ENCODE measurements at regions not wholly inside any gene's neighbourhood (a gene's known extent, or its start where the extent isn't known, plus 50 kb on each side); places are given as distances from the start of the nearest gene placed in this dataset.

DNA sequence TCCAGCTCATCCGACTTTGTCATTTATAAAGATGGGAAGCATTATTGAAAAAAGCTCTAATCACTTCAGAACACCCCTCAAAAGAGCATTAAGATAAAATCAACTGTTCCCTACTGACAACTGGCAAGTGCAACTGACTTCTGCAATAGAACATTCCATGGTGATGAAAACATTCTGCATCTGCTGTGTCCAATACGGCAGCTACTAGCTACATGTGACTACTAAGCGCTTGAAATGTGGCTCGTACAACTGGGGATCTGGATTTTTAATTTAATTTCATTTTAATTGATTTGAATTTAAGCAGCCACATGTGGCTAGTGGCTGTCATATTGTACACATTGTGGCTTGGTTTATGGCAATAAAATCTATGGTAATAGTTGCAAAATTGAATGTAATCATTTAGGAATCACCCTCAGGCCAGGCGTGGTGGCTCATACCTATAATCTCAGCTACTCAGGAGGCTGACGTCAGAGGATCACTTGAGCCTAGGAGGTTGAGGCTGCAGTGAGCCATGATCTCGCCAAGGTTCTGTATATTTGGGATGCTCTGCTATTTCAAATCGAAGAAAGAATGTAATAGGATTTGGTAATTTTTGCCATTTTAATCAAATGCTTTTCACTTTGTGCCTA lies 390.3 kb downstream of the GABRB3 start:
- Histone ChIP-seq H3K27ac (ENCODE audit: low read depth in 1 of 2, low read length in 1 of 2) (no peak overlapping the region), H3K9me3 (ENCODE audit: control insufficient read depth in 4 of 4, insufficient read depth in 3 of 4, low read length in 3 of 4) (peaks cover 0 to 6% (median 0%) of the 10 kb centered on the region in 4 donors), H3K4me3 (no peak overlapping the region), H3K36me3 (ENCODE audit: control insufficient read depth in 4 of 4, insufficient read depth in 4 of 4, low read length in 4 of 4) (no peaks in the 10 kb centered on the region), H3K27me3 (ENCODE audit: control insufficient read depth in 3 of 3, insufficient read depth in 3 of 3, low read length in 2 of 3) (no peaks in the 10 kb centered on the region), H3K9ac (ENCODE audit: insufficient read depth in 1 of 2, low read length in 2 of 2) (no peak overlapping the region), H3K4me1 (ENCODE audit: control insufficient read depth in 5 of 5, insufficient read depth in 5 of 5, low read length in 5 of 5) (no peaks in the 10 kb centered on the region)
- TF ChIP-seq, protein P1, sequence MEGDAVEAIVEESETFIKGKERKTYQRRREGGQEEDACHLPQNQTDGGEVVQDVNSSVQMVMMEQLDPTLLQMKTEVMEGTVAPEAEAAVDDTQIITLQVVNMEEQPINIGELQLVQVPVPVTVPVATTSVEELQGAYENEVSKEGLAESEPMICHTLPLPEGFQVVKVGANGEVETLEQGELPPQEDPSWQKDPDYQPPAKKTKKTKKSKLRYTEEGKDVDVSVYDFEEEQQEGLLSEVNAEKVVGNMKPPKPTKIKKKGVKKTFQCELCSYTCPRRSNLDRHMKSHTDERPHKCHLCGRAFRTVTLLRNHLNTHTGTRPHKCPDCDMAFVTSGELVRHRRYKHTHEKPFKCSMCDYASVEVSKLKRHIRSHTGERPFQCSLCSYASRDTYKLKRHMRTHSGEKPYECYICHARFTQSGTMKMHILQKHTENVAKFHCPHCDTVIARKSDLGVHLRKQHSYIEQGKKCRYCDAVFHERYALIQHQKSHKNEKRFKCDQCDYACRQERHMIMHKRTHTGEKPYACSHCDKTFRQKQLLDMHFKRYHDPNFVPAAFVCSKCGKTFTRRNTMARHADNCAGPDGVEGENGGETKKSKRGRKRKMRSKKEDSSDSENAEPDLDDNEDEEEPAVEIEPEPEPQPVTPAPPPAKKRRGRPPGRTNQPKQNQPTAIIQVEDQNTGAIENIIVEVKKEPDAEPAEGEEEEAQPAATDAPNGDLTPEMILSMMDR (IDR thresholded peaks at IDR 0.05; ENCODE audit: control extremely low read depth, extremely low read depth) = no peak
- DNase-seq (no peak), ATAC-seq (ENCODE audit: insufficient read depth, low FRiP score) (no peak)
- WGBS, 2 donors = 77 to 87% methylated on average over 8 of the region's 8 CpGs

DNA sequence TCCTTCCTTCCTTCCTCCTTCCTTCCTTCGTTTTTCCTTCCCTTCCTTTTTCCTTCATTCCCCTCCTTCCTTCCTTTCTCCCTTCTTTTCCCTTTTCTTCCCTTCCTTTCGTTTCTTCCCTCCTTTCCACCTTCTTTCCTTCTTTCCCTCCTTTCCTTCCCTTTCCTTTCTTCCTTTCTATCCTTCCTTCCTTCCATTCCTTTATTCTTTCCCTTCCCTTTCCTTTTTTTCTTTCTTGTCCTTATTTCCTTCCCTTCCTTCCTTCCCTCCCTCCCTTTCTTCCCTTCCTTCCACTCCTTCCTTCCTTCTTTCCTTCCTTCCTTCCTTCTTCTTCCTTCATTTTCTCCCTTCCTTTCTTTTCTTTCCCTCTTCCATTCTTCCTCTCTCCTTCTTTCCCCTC lies 394.6 kb downstream of the GABRB3 start:
- Histone ChIP-seq H3K36me3 (ENCODE audit: control insufficient read depth in 4 of 4, insufficient read depth in 4 of 4, low read length in 4 of 4) (no peaks in the 10 kb centered on the region), H3K9ac (ENCODE audit: insufficient read depth in 1 of 2, low read length in 2 of 2) (no peak overlapping the region), H3K27ac (ENCODE audit: low read depth in 1 of 2, low read length in 1 of 2) (no peak overlapping the region), H3K9me3 (ENCODE audit: control insufficient read depth in 4 of 4, insufficient read depth in 3 of 4, low read length in 3 of 4) (peaks cover 0 to 16% (median 6%) of the 10 kb centered on the region in 4 donors), H3K4me3 (no peak overlapping the region), H3K27me3 (ENCODE audit: control insufficient read depth in 3 of 3, insufficient read depth in 3 of 3, low read length in 2 of 3) (no peaks in the 10 kb centered on the region), H3K4me1 (ENCODE audit: control insufficient read depth in 5 of 5, insufficient read depth in 5 of 5, low read length in 5 of 5) (no peaks in the 10 kb centered on the region)
- TF ChIP-seq, protein P1 (IDR thresholded peaks at IDR 0.05; ENCODE audit: control extremely low read depth, extremely low read depth) = no peak
- DNase-seq (no peak), ATAC-seq (ENCODE audit: insufficient read depth, low FRiP score) (no peak)
- 35 to 54% methylated on average over 2 of the region's 2 CpGs for WGBS, 2 donors

DNA sequence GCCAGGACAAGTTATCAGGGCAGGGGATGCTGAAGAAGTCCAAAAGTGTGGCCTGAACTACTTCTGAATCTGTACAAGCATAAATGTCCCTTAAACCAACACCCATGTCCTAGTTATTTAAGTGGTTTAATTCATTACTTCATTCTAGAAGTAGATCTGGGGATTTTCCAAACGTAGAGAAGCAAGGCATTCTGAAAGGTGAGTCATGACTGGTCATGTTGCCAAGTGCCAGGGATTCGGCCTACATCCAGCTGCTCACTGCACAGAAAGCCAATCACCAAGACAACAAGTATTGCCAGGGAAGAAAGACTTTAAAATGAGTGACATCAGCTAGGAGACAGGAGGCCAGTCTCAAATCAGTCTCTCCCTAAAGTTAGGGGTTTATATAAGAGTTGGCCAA lies 396.6 kb downstream of the GABRB3 start:
- peaks cover 0 to 18% (median 6%) of the 10 kb centered on the region in 4 donors for H3K9me3 ChIP-seq (ENCODE audit: control insufficient read depth in 4 of 4, insufficient read depth in 3 of 4, low read length in 3 of 4)
- TF ChIP-seq, protein P1 (IDR thresholded peaks at IDR 0.05; ENCODE audit: control extremely low read depth, extremely low read depth) = no peak
- DNase-seq (no peak), ATAC-seq (ENCODE audit: insufficient read depth, low FRiP score) (no peak)
- no peak overlapping the region for H3K27ac ChIP-seq (ENCODE audit: low read depth in 1 of 2, low read length in 1 of 2)
- H3K36me3 ChIP-seq (ENCODE audit: control insufficient read depth in 4 of 4, insufficient read depth in 4 of 4, low read length in 4 of 4) = no peaks in the 10 kb centered on the region
- H3K27me3 ChIP-seq (ENCODE audit: control insufficient read depth in 3 of 3, insufficient read depth in 3 of 3, low read length in 2 of 3) = no peaks in the 10 kb centered on the region
- H3K9ac ChIP-seq (ENCODE audit: insufficient read depth in 1 of 2, low read length in 2 of 2) = no peak overlapping the region
- no peak overlapping the region for H3K4me3 ChIP-seq
- 51 to 72% methylated on average over 2 of the region's 2 CpGs for WGBS, 2 donors
- H3K4me1 ChIP-seq (ENCODE audit: control insufficient read depth in 5 of 5, insufficient read depth in 5 of 5, low read length in 5 of 5) = no peaks in the 10 kb centered on the region

DNA sequence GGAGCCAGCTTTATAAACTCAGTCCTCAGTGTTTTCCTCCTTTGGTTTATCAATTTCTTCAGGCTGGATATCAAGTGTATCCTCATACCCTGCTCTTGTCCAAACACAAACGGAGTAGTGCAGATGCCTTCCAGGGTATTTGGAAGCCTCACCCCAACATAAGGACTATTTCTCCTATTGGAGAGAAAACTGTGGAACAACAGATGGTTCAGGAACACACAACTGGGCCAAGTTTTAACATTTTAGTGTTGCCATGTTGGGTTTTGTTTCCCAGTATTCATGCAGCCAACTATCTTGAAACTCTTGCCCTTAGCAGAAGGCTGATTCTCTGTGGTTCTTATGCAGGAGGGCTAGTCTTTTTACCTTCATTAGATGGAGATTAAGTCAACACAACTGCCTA lies 398.1 kb downstream of the GABRB3 start:
- 93 to 96% methylated on average over 1 of the region's 1 CpG for WGBS, 2 donors
- ATAC-seq (ENCODE audit: insufficient read depth, low FRiP score) (no peak), DNase-seq (no peak)
- Histone ChIP-seq H3K36me3 (ENCODE audit: control insufficient read depth in 4 of 4, insufficient read depth in 4 of 4, low read length in 4 of 4) (no peaks in the 10 kb centered on the region), H3K9me3 (ENCODE audit: control insufficient read depth in 4 of 4, insufficient read depth in 3 of 4, low read length in 3 of 4) (peaks cover 0 to 18% (median 6%) of the 10 kb centered on the region in 4 donors), H3K4me1 (ENCODE audit: control insufficient read depth in 5 of 5, insufficient read depth in 5 of 5, low read length in 5 of 5) (no peaks in the 10 kb centered on the region), H3K27me3 (ENCODE audit: control insufficient read depth in 3 of 3, insufficient read depth in 3 of 3, low read length in 2 of 3) (no peaks in the 10 kb centered on the region), H3K4me3 (no peak overlapping the region), H3K27ac (ENCODE audit: low read depth in 1 of 2, low read length in 1 of 2) (no peak overlapping the region), H3K9ac (ENCODE audit: insufficient read depth in 1 of 2, low read length in 2 of 2) (no peak overlapping the region)
- TF ChIP-seq, protein P1 (IDR thresholded peaks at IDR 0.05; ENCODE audit: control extremely low read depth, extremely low read depth) = no peak

All from lung (tissue), 11 donors.